ENCODE measurements at regions not wholly inside any gene's neighbourhood (a gene's known extent, or its start where the extent isn't known, plus 50 kb on each side); places are given as distances from the start of the nearest gene placed in this dataset.

GRCh38 chr3:177692304-177692975 is 495.2 kb upstream of the TBL1XR1 start:
- TF ChIP-seq, protein P1, sequence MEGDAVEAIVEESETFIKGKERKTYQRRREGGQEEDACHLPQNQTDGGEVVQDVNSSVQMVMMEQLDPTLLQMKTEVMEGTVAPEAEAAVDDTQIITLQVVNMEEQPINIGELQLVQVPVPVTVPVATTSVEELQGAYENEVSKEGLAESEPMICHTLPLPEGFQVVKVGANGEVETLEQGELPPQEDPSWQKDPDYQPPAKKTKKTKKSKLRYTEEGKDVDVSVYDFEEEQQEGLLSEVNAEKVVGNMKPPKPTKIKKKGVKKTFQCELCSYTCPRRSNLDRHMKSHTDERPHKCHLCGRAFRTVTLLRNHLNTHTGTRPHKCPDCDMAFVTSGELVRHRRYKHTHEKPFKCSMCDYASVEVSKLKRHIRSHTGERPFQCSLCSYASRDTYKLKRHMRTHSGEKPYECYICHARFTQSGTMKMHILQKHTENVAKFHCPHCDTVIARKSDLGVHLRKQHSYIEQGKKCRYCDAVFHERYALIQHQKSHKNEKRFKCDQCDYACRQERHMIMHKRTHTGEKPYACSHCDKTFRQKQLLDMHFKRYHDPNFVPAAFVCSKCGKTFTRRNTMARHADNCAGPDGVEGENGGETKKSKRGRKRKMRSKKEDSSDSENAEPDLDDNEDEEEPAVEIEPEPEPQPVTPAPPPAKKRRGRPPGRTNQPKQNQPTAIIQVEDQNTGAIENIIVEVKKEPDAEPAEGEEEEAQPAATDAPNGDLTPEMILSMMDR (conservative IDR thresholded peaks at IDR 0.05) = no peak
- no peak for TF ChIP-seq ZFX (IDR thresholded peaks at IDR 0.05)

Measured in C4-2B (cell line).